GM12878 (cell line): ENCODE measurements at regions not wholly inside any gene's neighbourhood (a gene's known extent, or its start where the extent isn't known, plus 50 kb on each side); places are given as distances from the start of the nearest gene placed in this dataset.

ENCODE experiments used
- ATAC-seq: fragments of 200-7000 bp; cut with Tn5 transposase; 3 replicates; pipeline ENCODE4 v1.9.1; 2020; ENCODE audit warnings: mild to moderate bottlenecking, moderate library complexity
- BruUV-seq: library from RNA; stranded (reverse); fragments of 400-500 nt; replicated peaks from 2 replicates; lab custom pipeline; 2021; lab: Mats Ljungman, UMichigan
- CTCF ChIA-PET: fragments of 300-600 bp; sonication (Branson Sonifier 250); formaldehyde crosslinking; extraction: SDS; loops from one replicate; lab custom pipeline; 2021; ENCODE audit warnings: inconsistent platforms; lab: Yijun Ruan, JAX
- POLR2A ChIA-PET: fragments of 350-600 bp; formaldehyde crosslinking; extraction: SDS; loops from one replicate; lab custom pipeline; 2021; ENCODE audit warnings: inconsistent platforms; lab: Charles Lee
- RAD21 ChIA-PET: fragments of 300-600 bp; sonication (Branson Sonifier 250); formaldehyde crosslinking; loops from one replicate; lab custom pipeline; 2023; ENCODE audit warnings: antibody characterized with exemption; ENCODE audit not compliant: unreplicated experiment; lab: Charles Lee
- SMC1A ChIA-PET: fragments of 300-600 bp; sonication (Branson Sonifier 250); formaldehyde crosslinking; loops from one replicate; lab custom pipeline; 2023; ENCODE audit not compliant: unreplicated experiment, uncharacterized antibody; lab: Charles Lee
- DNase-seq: peaks from one replicate; pipeline ENCODE4 v3.0.0-alpha.2; 2011; ENCODE audit warnings: low read depth, low spot score
- FAIRE-seq: peaks from 3 replicates; lab custom pipeline; 2011; peaks lifted over from hg19 to GRCh38; lab: Jason Lieb, UNC
- H2AFZ ChIP-seq: 2 replicates; pipeline ENCODE4 v1.6.0; 2011; ENCODE audit warnings: low read depth, low read length, control low read depth; ENCODE audit not compliant: control insufficient read depth
- H3K27ac ChIP-seq: 2 replicates; pipeline ENCODE4 v1.5.1; 2011; ENCODE audit warnings: control low read depth; ENCODE audit not compliant: control insufficient read depth, insufficient read depth
- H3K27me3 ChIP-seq, 2 experiments: replicated peaks in 1 of 2; 2 replicates each; pipeline versions ENCODE4 v1.6.0 to v1.6.1; 2011; ENCODE audit warnings: low read length in 1 of 2; ENCODE audit not compliant: control insufficient read depth in 2 of 2, insufficient read depth in 2 of 2
- H3K36me3 ChIP-seq, 2 experiments: 2 replicates each; pipeline ENCODE4 v1.5.1; 2011; ENCODE audit warnings: low read length in 1 of 2; ENCODE audit not compliant: control insufficient read depth in 2 of 2, insufficient read depth in 2 of 2
- H3K4me1 ChIP-seq: 2 replicates; pipeline ENCODE4 v1.6.1; 2011; ENCODE audit warnings: mild to moderate bottlenecking, low read length, moderate library complexity, mixed read lengths; ENCODE audit not compliant: control insufficient read depth, insufficient read depth
- H3K4me2 ChIP-seq: 2 replicates; pipeline ENCODE4 v1.6.0; 2011; ENCODE audit warnings: control low read depth; ENCODE audit not compliant: control insufficient read depth, insufficient read depth
- H3K4me3 ChIP-seq: fragments of 200-600 bp; sonication (generic); 2 replicates; pipeline ENCODE4 v1.5.1; 2016
- H3K79me2 ChIP-seq: 2 replicates; pipeline ENCODE4 v1.6.0; 2011; ENCODE audit warnings: low read length; ENCODE audit not compliant: control insufficient read depth, insufficient read depth
- H3K9ac ChIP-seq: 2 replicates; pipeline ENCODE4 v1.8.0; 2011; ENCODE audit warnings: low read length, control low read depth, mixed read lengths; ENCODE audit not compliant: control insufficient read depth, insufficient read depth
- H3K9me3 ChIP-seq: replicated peaks from 3 replicates; pipeline ENCODE4 v1.5.1; 2011; ENCODE audit warnings: mild to moderate bottlenecking, low read length; ENCODE audit not compliant: control insufficient read depth, insufficient read depth
- H4K20me1 ChIP-seq: 2 replicates; pipeline ENCODE4 v1.6.0; 2011; ENCODE audit not compliant: control insufficient read depth, insufficient read depth
- CEBPB ChIP-seq, 2 experiments: fragments of 150-350 bp in 1 of 2; IDR thresholded peaks; 2 replicates each; pipeline ENCODE4 v1.6.1; 2012 to 2014; ENCODE audit warnings: low read depth in 2 of 2, low read length in 2 of 2, borderline replicate concordance in 1 of 2, inconsistent platforms in 1 of 2
- CUX1 ChIP-seq: IDR thresholded peaks from 2 replicates; pipeline ENCODE4 v1.6.1; 2012; ENCODE audit warnings: improper control_type of control experiment, low read depth, low read length; ENCODE audit not compliant: insufficient replicate concordance
- FOS ChIP-seq: IDR thresholded peaks from 3 replicates; pipeline ENCODE4 v1.6.1; 2011; ENCODE audit warnings: borderline replicate concordance; ENCODE audit not compliant: insufficient read length; ENCODE audit errors: extremely low read depth
- HDAC6 ChIP-seq: fragments of 200-600 bp; sonication (generic); IDR thresholded peaks from one replicate; pipeline ENCODE4 v1.8.0; 2017; ENCODE audit warnings: antibody characterized with exemption; ENCODE audit not compliant: unreplicated experiment
- IKZF2 ChIP-seq, 2 experiments: fragments of 450-650 bp; IDR thresholded peaks; 2 replicates each; pipeline ENCODE4 v1.6.1; 2017; ENCODE audit warnings: mild to moderate bottlenecking in 2 of 2, moderate library complexity in 2 of 2
- MEF2A ChIP-seq: IDR thresholded peaks from 2 replicates; pipeline ENCODE4 v1.6.1; 2011; ENCODE audit warnings: low read depth, mild to moderate bottlenecking, low read length, moderate library complexity; ENCODE audit not compliant: insufficient read depth
- PKNOX1 ChIP-seq: fragments of 450-650 bp; IDR thresholded peaks from 2 replicates; pipeline ENCODE4 v1.6.1; 2016; ENCODE audit warnings: mild to moderate bottlenecking
- SREBF1 ChIP-seq: IDR thresholded peaks from 2 replicates; pipeline ENCODE4 v1.6.1; 2012; ENCODE audit warnings: mild to moderate bottlenecking, low read length
- SUZ12 ChIP-seq: fragments of 200-600 bp; sonication (generic); IDR thresholded peaks from one replicate; pipeline ENCODE4 v1.6.1; 2018; ENCODE audit warnings: antibody characterized with exemption, mild to moderate bottlenecking; ENCODE audit not compliant: unreplicated experiment
- TARDBP ChIP-seq: IDR thresholded peaks from 2 replicates; pipeline ENCODE4 v1.6.1; 2016; ENCODE audit warnings: borderline replicate concordance
- TCF3 ChIP-seq: IDR thresholded peaks from 2 replicates; pipeline ENCODE4 v1.6.1; 2012; ENCODE audit warnings: low read depth, mild to moderate bottlenecking, low read length, borderline replicate concordance; ENCODE audit not compliant: insufficient read depth
- YY1 ChIP-seq: IDR thresholded peaks from 2 replicates; pipeline ENCODE4 v1.6.1; 2011; ENCODE audit warnings: low read depth, mild to moderate bottlenecking, low read length
- ZNF384 ChIP-seq: IDR thresholded peaks from 2 replicates; pipeline ENCODE4 v1.6.1; 2012; ENCODE audit warnings: low read depth, mild to moderate bottlenecking, low read length, improper control_type of control experiment, borderline replicate concordance
- WGBS: methylation state at CpG from one replicate; pipeline ENCODE4 v1.1.6; 2016; ENCODE audit warnings: low lambda C conversion rate; ENCODE audit not compliant: insufficient replicate concordance, insufficient coverage; ENCODE audit errors: missing lambda C conversion rate; 5-methylcytosine and 5-hydroxymethylcytosine counted together
- in situ Hi-C: fragments of 300-500 bp; cut with MboI; formaldehyde crosslinking; loops from 9 replicates; pipeline ENCODE4 v1.14.3; 2018; ENCODE audit warnings: mixed read lengths
- intact Hi-C: fragments of 100-400 bp; cut with micrococcal nuclease; formaldehyde crosslinking; loops from one replicate; pipeline ENCODE4 v1.14.2; 2022; ENCODE audit not compliant: unreplicated experiment

- no peaks in the 10 kb centered on the region for H4K20me1 ChIP-seq
- DNase-seq (no peak), ATAC-seq (no peak), FAIRE-seq (no peak)
- H3K9me3 ChIP-seq, result no peaks in the 10 kb centered on the region; the same call in 2 of the 3 replicates
- no peak for TF ChIP-seq SREBF1
- no peak for TF ChIP-seq TARDBP
- TF ChIP-seq YY1, result no peak
- no peak for TF ChIP-seq CEBPB (IDR thresholded peaks at IDR 0.05; ENCODE audit: borderline replicate concordance in 1 of 2, low read depth in 2 of 2, low read length in 2 of 2)
- TF ChIP-seq MEF2A, result no peak
- TF ChIP-seq CUX1, result no peak
- TF ChIP-seq FOS, result no peak
- TF ChIP-seq ZNF384, result no peak
- no peak for TF ChIP-seq HDAC6
- no peak for TF ChIP-seq TCF3
- TF ChIP-seq IKZF2 (IDR thresholded peaks at IDR 0.05), result no peak
- no peak for TF ChIP-seq PKNOX1
- no peak for TF ChIP-seq SUZ12
- H3K4me3 ChIP-seq, result no peak overlapping the region
- in situ Hi-C loops (no loop called here), intact Hi-C loops (no loop called here)
- H3K79me2 ChIP-seq, result no peaks in the 10 kb centered on the region
- no peaks in the 10 kb centered on the region for H3K27me3 ChIP-seq
- CTCF ChIA-PET, result no interaction called here
- 40% methylated on average over 10 of the region's 10 CpGs for WGBS
- SMC1A ChIA-PET, result no interaction called here
- H3K27ac ChIP-seq, result no peak overlapping the region
- RAD21 ChIA-PET, result no interaction called here
- BruUV-seq, result no TSS peak
- no peak overlapping the region for H2AFZ ChIP-seq
- POLR2A ChIA-PET, result no interaction called here
- no peaks in the 10 kb centered on the region for H3K4me1 ChIP-seq
- no peak overlapping the region for H3K4me2 ChIP-seq
- H3K36me3 ChIP-seq, result no peaks in the 10 kb centered on the region
- no peak overlapping the region for H3K9ac ChIP-seq
These were observed 561.0 kb upstream of the TBX3 start for GRCh38 chr12:115245020-115245419.
